ENCODE measurements at regions not wholly inside any gene's neighbourhood (a gene's known extent, or its start where the extent isn't known, plus 50 kb on each side); places are given as distances from the start of the nearest gene placed in this dataset.

- Histone ChIP-seq H3K36me3 (ENCODE audit: insufficient read depth, low read length) (no peaks in the 10 kb centered on the region), H2AFZ (ENCODE audit: low read length) (no peak overlapping the region), H3K4me1 (ENCODE audit: low read length) (peaks cover 4% of the 10 kb centered on the region; the same call in 1 of the 2 replicates), H3K4me2 (ENCODE audit: low read depth, low read length, poor library complexity, severe bottlenecking) (no peak overlapping the region), H3K4me3 (ENCODE audit: low read length) (no peak overlapping the region), H3K9me2 (replicated peaks; ENCODE audit: insufficient read depth, low read length) (no peaks in the 10 kb centered on the region), H3K9ac (ENCODE audit: low read length) (no peak overlapping the region), H4K20me1 (ENCODE audit: insufficient read depth, low read depth, low read length) (no peaks in the 10 kb centered on the region), H3K9me3 (ENCODE audit: low read length) (no peaks in the 10 kb centered on the region), H3K27ac (ENCODE audit: low read length) (no peak overlapping the region), H3K79me2 (ENCODE audit: low read length) (no peaks in the 10 kb centered on the region), H3K27me3 (ENCODE audit: low read length) (no peaks in the 10 kb centered on the region)
- no peak for DNase-seq
These were observed 106.8 kb downstream of the BBS10 start for GRCh38 chr12:76241371-76241770.

GRCh38 chr12:76240281-76240680 is 107.9 kb downstream of the BBS10 start:
- H3K9ac ChIP-seq (ENCODE audit: low read length), result no peak overlapping the region
- H2AFZ ChIP-seq (ENCODE audit: low read length), result no peak overlapping the region
- H3K27me3 ChIP-seq (ENCODE audit: low read length), result no peaks in the 10 kb centered on the region
- no peak for DNase-seq
- H3K9me3 ChIP-seq (ENCODE audit: low read length), result no peaks in the 10 kb centered on the region
- H3K79me2 ChIP-seq (ENCODE audit: low read length), result no peaks in the 10 kb centered on the region
- H3K27ac ChIP-seq (ENCODE audit: low read length), result no peak overlapping the region
- no peak overlapping the region for H3K4me3 ChIP-seq (ENCODE audit: low read length)
- no peak overlapping the region for H3K4me2 ChIP-seq (ENCODE audit: low read depth, low read length, poor library complexity, severe bottlenecking)
- no peaks in the 10 kb centered on the region for H3K9me2 ChIP-seq (replicated peaks; ENCODE audit: insufficient read depth, low read length)
- H3K36me3 ChIP-seq (ENCODE audit: insufficient read depth, low read length), result no peaks in the 10 kb centered on the region
- H4K20me1 ChIP-seq (ENCODE audit: insufficient read depth, low read depth, low read length), result no peaks in the 10 kb centered on the region
- H3K4me1 ChIP-seq (ENCODE audit: low read length), result peaks cover 4% of the 10 kb centered on the region; the same call in 1 of the 2 replicates

GRCh38 chr12:76238688-76239087 is 109.5 kb downstream of the BBS10 start:
- Histone ChIP-seq H3K79me2 (ENCODE audit: low read length) (no peaks in the 10 kb centered on the region), H3K9me3 (ENCODE audit: low read length) (no peaks in the 10 kb centered on the region), H2AFZ (ENCODE audit: low read length) (no peak overlapping the region), H3K9me2 (replicated peaks; ENCODE audit: insufficient read depth, low read length) (no peaks in the 10 kb centered on the region), H4K20me1 (ENCODE audit: insufficient read depth, low read depth, low read length) (no peaks in the 10 kb centered on the region), H3K4me2 (ENCODE audit: low read depth, low read length, poor library complexity, severe bottlenecking) (no peak overlapping the region), H3K9ac (ENCODE audit: low read length) (no peak overlapping the region), H3K27me3 (ENCODE audit: low read length) (no peaks in the 10 kb centered on the region), H3K4me1 (ENCODE audit: low read length) (peaks cover 4% of the 10 kb centered on the region; the same call in 1 of the 2 replicates), H3K36me3 (ENCODE audit: insufficient read depth, low read length) (no peaks in the 10 kb centered on the region), H3K27ac (ENCODE audit: low read length) (no peak overlapping the region), H3K4me3 (ENCODE audit: low read length) (no peak overlapping the region)
- no peak for DNase-seq

- Histone ChIP-seq H3K27me3 (ENCODE audit: low read length) (no peaks in the 10 kb centered on the region), H3K9ac (ENCODE audit: low read length) (no peak overlapping the region), H3K36me3 (ENCODE audit: insufficient read depth, low read length) (no peaks in the 10 kb centered on the region), H3K9me2 (replicated peaks; ENCODE audit: insufficient read depth, low read length) (no peaks in the 10 kb centered on the region), H3K4me2 (ENCODE audit: low read depth, low read length, poor library complexity, severe bottlenecking) (no peak overlapping the region), H3K27ac (ENCODE audit: low read length) (no peak overlapping the region), H3K4me1 (ENCODE audit: low read length) (peaks cover 4% of the 10 kb centered on the region; the same call in 1 of the 2 replicates), H3K79me2 (ENCODE audit: low read length) (no peaks in the 10 kb centered on the region), H4K20me1 (ENCODE audit: insufficient read depth, low read depth, low read length) (no peaks in the 10 kb centered on the region), H3K4me3 (ENCODE audit: low read length) (no peak overlapping the region), H2AFZ (ENCODE audit: low read length) (no peak overlapping the region), H3K9me3 (ENCODE audit: low read length) (no peaks in the 10 kb centered on the region)
- DNase-seq, result no peak
These were observed 111.0 kb downstream of the BBS10 start for GRCh38 chr12:76237086-76237701.

GRCh38 chr12:76236640-76237039 is 111.6 kb downstream of the BBS10 start:
- no peak overlapping the region for H2AFZ ChIP-seq (ENCODE audit: low read length)
- no peaks in the 10 kb centered on the region for H3K79me2 ChIP-seq (ENCODE audit: low read length)
- H3K36me3 ChIP-seq (ENCODE audit: insufficient read depth, low read length), result no peaks in the 10 kb centered on the region
- H3K4me3 ChIP-seq (ENCODE audit: low read length), result no peak overlapping the region
- no peak overlapping the region for H3K9ac ChIP-seq (ENCODE audit: low read length)
- H3K4me1 ChIP-seq (ENCODE audit: low read length), result peaks cover 4% of the 10 kb centered on the region; the same call in 1 of the 2 replicates
- no peaks in the 10 kb centered on the region for H4K20me1 ChIP-seq (ENCODE audit: insufficient read depth, low read depth, low read length)
- no peak for DNase-seq
- H3K27me3 ChIP-seq (ENCODE audit: low read length), result no peaks in the 10 kb centered on the region
- H3K4me2 ChIP-seq (ENCODE audit: low read depth, low read length, poor library complexity, severe bottlenecking), result no peak overlapping the region
- no peaks in the 10 kb centered on the region for H3K9me2 ChIP-seq (replicated peaks; ENCODE audit: insufficient read depth, low read length)
- H3K27ac ChIP-seq (ENCODE audit: low read length), result no peak overlapping the region
- H3K9me3 ChIP-seq (ENCODE audit: low read length), result no peaks in the 10 kb centered on the region

GRCh38 chr12:76234741-76235140 is 113.5 kb downstream of the BBS10 start:
- H3K9me3 ChIP-seq (ENCODE audit: low read length), result no peaks in the 10 kb centered on the region
- H3K9ac ChIP-seq (ENCODE audit: low read length), result no peak overlapping the region
- no peaks in the 10 kb centered on the region for H3K9me2 ChIP-seq (replicated peaks; ENCODE audit: insufficient read depth, low read length)
- no peak overlapping the region for H3K27ac ChIP-seq (ENCODE audit: low read length)
- H3K4me2 ChIP-seq (ENCODE audit: low read depth, low read length, poor library complexity, severe bottlenecking), result no peak overlapping the region
- no peaks in the 10 kb centered on the region for H3K79me2 ChIP-seq (ENCODE audit: low read length)
- no peaks in the 10 kb centered on the region for H3K27me3 ChIP-seq (ENCODE audit: low read length)
- H4K20me1 ChIP-seq (ENCODE audit: insufficient read depth, low read depth, low read length), result no peaks in the 10 kb centered on the region
- no peak for DNase-seq
- H3K36me3 ChIP-seq (ENCODE audit: insufficient read depth, low read length), result no peaks in the 10 kb centered on the region
- no peak overlapping the region for H3K4me3 ChIP-seq (ENCODE audit: low read length)
- peaks cover 4% of the 10 kb centered on the region; the same call in 1 of the 2 replicates for H3K4me1 ChIP-seq (ENCODE audit: low read length)
- no peak overlapping the region for H2AFZ ChIP-seq (ENCODE audit: low read length)

GRCh38 chr12:76232013-76232412 is 116.2 kb downstream of the BBS10 start:
- no peaks in the 10 kb centered on the region for H3K27me3 ChIP-seq (ENCODE audit: low read length)
- H3K4me1 ChIP-seq (ENCODE audit: low read length), result no peaks in the 10 kb centered on the region
- DNase-seq, result no peak
- H2AFZ ChIP-seq (ENCODE audit: low read length), result no peak overlapping the region
- H3K4me2 ChIP-seq (ENCODE audit: low read depth, low read length, poor library complexity, severe bottlenecking), result no peak overlapping the region
- no peaks in the 10 kb centered on the region for H3K9me2 ChIP-seq (replicated peaks; ENCODE audit: insufficient read depth, low read length)
- no peak overlapping the region for H3K27ac ChIP-seq (ENCODE audit: low read length)
- H3K9me3 ChIP-seq (ENCODE audit: low read length), result no peaks in the 10 kb centered on the region
- no peak overlapping the region for H3K9ac ChIP-seq (ENCODE audit: low read length)
- H3K4me3 ChIP-seq (ENCODE audit: low read length), result no peak overlapping the region
- no peaks in the 10 kb centered on the region for H4K20me1 ChIP-seq (ENCODE audit: insufficient read depth, low read depth, low read length)
- no peaks in the 10 kb centered on the region for H3K36me3 ChIP-seq (ENCODE audit: insufficient read depth, low read length)
- no peaks in the 10 kb centered on the region for H3K79me2 ChIP-seq (ENCODE audit: low read length)

GRCh38 chr12:76226956-76227355 is 121.3 kb downstream of the BBS10 start:
- Histone ChIP-seq H4K20me1 (ENCODE audit: insufficient read depth, low read depth, low read length) (no peaks in the 10 kb centered on the region), H3K4me2 (ENCODE audit: low read depth, low read length, poor library complexity, severe bottlenecking) (no peak overlapping the region), H3K4me3 (ENCODE audit: low read length) (no peak overlapping the region), H2AFZ (ENCODE audit: low read length) (no peak overlapping the region), H3K4me1 (ENCODE audit: low read length) (no peaks in the 10 kb centered on the region), H3K9me3 (ENCODE audit: low read length) (no peaks in the 10 kb centered on the region), H3K9ac (ENCODE audit: low read length) (no peak overlapping the region), H3K36me3 (ENCODE audit: insufficient read depth, low read length) (no peaks in the 10 kb centered on the region), H3K27me3 (ENCODE audit: low read length) (no peaks in the 10 kb centered on the region), H3K9me2 (replicated peaks; ENCODE audit: insufficient read depth, low read length) (no peaks in the 10 kb centered on the region), H3K27ac (ENCODE audit: low read length) (no peak overlapping the region), H3K79me2 (ENCODE audit: low read length) (no peaks in the 10 kb centered on the region)
- no peak for DNase-seq

Data from Karpas-422 (cell line).